CD4-positive, alpha-beta T cell treated with Interleukin-17A for 4 hours (primary cell): ENCODE measurements at regions not wholly inside any gene's neighbourhood (a gene's known extent, or its start where the extent isn't known, plus 50 kb on each side); places are given as distances from the start of the nearest gene placed in this dataset.

Source experiments
- DNase-seq: peaks from one replicate; pipeline ENCODE4 v3.0.0-alpha.2; 2020; ENCODE audit warnings: mixed read lengths

DNA sequence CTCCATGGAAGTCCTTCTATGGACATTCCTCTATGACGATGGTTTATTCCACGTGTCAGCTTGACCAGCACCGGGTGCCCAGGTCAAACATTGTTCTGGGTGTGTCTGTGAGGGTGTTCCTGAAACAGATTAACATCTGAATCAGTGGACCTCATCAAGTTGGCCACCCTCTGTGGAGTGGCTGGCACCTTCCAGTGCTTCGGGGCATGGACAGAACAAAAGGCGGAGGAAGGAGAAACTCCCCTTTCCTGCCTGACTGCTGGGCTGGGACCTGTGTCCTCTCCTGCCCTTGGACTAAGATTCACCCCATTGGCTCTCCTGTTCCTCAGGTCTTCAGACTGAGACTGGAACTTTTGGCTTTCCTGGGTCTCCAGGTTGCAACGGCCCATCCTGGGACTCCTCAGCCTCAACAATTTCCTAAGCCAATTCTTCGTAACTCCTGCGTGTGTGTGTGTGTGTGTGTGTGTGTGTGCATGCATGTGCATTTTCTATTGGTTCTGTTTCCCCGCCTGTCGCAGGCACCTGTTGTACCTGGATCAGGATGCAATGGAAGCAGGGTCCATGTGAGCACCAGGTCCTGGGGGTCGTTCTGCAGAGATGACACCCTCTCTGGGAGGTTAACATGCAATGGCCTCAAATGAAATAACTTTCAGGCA lies 357.2 kb upstream of the SALL3 start:
- no peak for DNase-seq

DNA sequence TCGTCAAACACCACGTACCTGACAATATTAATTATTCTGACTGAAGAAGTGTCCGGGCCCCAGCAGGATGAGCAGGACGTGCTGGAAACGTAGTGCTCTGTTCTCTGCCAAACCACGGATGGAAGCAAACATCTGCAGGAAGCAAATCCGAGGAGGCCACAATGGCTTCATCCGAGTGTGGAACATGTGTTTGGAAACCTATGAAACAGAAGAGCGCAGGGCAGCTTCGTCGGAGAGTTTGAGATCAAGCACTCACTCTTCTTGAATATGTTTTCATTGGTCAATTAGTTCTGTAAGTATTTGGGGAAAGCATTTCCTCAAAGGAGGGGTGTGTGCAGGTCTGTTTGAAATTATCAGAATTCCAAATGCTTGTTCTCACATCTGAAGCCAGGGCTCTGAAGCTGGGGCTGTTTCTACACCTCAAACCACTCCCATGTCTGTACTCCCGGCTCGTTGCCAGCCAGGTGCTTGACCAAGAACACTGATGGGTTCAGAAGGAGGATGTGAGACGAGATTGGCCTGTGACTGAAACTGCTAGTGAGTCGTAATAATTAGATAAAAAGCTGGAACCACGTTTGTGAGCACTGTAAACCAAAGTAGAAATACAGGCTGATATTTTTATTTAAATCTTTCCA lies 356.6 kb upstream of the SALL3 start:
- no peak for DNase-seq

DNA sequence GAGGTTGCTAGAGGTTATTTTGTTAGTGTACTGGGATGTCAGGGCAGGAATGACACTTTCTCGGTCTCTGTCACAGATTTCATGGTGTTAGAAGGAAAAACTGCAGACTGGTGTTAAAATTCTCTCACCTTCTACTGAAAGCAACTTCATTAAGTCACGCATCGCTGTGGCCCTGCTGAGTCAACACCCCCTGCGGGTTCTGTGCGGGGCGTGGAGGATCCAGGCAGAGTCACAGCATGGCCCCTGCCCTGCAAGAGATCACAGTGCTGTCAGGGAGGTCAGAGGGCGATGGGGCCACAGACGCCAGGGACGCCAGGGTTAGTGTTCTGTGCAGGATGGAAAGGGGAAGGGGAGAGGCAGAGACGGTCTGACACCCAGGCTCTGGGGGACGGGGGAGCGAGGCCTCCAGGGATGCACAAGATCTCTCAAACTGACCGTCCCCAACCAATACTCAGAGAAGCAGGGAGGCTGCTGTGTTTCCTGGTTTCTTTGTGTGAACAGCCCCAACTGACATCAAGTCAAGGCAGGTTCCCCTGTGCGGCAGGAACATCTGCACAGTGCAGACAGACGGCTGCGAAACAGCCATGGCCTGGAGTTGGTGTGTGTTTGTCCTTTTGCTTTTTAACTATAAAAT lies 354.9 kb upstream of the SALL3 start:
- no peak for DNase-seq

DNA sequence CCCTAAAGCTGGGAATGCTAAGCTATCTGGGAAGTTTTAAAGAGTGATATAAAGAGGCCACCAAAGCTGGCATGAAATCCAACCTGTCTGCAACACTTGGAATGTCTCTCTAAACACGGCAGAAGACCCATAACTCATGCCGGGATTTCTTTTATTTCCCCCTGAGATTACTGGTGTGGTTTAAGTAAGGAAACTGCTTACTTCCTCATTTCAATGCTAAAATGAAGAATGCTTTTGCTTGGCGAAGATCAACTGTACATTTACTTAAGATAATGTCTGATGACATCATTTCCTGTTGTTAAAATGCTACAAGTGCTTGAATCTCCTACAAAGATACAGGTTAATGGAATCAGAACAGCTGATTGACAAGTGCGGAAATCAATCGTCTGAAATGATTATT lies 353.8 kb upstream of the SALL3 start:
- no peak for DNase-seq

DNA sequence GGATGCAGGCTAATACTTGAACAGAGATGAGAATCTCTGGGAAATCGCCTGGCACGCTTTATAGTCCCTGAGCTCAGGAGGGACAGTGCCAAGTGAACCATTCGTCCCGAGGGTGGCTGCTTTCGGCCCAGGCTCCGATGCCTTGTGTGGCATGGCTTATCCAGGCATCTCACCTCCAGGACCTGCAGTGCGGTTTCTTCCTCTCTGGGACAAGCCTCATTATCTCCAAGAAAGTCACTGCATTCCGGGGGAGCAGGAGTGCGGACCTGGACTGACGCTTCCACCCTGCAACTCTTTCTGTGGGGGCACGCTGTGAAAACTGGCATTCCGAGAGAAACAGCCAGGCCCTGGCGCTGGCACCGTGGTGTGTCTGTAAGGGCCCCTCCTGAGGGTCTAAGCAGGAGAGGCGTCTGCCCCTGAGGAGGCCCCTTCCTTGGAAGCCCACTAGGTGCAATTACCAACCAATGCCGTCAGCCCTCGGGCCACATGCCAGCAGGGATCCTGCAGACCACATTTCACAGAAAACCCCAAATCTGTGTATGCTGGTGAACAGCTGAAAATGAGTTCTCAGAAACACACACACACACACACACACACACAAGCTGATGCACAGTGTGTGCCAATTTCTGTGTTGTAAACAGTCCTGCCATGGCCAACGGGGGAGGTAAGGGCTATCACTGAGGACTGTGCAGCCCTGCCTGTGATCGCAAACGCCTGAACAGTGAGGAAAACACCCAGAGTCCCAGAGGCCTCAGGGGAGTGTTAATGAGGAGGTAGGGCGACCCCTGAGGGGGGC lies 351.9 kb upstream of the SALL3 start:
- DNase-seq = no peak

DNA sequence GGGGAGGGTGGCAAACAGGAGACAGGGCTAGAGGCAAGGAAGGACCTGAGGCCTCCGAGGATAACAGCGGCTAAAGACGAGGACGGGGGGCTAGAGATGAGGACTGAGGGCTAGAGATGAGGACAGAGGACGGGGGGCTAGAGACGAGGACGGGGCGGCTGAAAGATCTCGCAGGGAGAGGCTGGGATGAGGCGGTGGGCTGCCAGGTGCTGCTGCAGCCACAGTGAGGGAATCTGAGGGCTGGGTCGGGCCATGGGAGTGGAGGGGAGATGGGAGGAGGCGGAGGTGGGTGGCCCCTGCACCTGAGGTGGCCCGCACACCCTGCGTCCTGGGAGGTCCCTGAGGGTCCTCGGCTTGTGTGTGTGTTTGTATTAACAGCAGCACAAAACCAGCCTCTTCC lies 350.2 kb upstream of the SALL3 start:
- DNase-seq = no peak

DNA sequence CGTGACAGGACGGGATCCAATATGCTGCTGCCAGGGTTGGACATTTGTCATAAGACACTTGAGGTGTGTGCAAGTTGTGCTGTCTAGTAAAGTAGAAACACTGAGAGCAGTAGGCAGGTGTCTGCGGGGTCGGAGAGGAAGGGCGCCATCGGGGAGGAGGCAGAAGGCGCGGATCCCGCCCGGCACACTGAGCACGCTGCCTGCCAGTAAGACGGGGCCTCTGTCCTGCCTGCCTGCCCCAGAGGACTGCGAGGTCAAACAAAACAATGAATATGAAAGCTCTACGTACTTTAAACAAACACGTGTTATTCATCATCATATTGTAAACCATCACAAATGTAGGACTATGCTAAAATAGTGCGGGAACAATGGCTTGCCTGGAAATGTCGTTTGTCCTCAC lies 349.3 kb upstream of the SALL3 start:
- no peak for DNase-seq

DNA sequence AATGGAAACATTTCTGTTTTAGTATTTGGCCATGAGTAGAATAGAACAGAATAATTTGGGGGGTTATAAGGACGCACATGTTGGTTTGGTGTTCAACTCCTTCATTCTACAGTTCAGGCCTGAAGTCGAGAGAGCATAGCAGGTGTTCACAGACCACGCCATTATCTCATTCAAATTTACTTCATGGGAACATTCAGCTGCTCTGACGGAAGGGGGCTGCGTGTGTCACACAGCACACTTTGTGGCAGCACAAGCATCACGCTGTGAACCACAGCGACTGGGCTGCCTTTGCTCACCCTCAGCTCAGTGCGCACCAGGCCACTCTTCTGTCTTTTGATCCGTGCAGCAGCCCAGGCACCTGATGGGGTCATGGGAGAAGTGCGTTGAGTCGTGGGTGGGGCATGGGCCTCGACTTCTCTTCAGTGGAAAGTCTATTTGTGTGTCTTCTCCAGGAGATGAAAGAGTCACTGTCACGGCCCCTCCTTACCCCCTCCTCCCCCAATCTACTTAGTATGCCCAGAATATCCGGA lies 348.6 kb upstream of the SALL3 start:
- DNase-seq = no peak

DNA sequence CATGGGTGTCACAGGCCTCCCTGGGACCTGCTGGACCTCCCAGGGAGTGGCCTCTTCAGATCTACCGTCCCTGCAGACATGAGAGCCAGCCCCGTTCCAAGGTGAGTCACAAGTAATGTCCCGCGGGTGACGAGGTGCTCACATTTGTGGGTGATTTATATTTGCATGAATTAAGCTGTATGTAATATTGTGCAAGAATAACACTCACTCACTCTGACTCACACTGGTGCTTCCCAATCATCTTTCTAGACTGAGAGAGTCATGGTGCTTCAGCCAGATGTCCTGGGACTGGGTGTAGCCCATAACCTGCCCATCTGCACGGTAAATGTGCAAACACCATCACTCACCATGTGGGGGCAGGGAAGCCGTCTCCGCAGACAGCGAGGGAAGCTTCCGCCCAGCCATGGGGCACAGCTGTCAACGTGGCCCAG lies 347.5 kb upstream of the SALL3 start:
- no peak for DNase-seq

DNA sequence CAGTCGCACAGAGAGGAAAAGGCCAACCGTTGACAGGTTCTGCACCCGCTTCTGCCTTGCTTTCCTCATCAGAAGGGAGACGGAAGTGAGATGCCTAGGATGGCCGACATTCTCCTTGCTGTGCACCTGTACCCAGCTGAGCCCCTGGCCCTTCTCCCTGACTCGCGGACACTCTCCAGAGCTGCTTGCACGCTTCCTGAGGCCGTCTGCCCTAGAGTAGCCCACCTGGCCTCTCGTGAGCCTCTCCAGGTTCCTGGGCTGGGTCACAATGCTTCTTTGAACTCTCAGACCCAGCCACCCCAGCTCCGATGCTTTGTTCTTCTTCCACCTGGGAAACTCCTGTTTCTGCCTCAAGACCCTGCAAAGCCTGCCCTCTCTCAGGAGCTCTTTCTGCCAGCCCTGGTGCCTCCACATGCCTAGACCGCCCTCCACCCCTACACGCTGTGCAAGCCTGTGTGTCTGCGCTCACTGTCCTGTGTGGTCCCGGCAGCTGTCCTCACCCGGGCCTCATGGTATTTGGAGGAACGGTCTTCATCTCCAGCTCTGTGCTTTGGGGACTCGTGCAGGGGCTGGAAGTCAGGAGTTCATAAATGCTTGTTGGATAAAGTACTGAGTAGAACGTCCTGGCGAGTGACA lies 345.4 kb upstream of the SALL3 start:
- no peak for DNase-seq

DNA sequence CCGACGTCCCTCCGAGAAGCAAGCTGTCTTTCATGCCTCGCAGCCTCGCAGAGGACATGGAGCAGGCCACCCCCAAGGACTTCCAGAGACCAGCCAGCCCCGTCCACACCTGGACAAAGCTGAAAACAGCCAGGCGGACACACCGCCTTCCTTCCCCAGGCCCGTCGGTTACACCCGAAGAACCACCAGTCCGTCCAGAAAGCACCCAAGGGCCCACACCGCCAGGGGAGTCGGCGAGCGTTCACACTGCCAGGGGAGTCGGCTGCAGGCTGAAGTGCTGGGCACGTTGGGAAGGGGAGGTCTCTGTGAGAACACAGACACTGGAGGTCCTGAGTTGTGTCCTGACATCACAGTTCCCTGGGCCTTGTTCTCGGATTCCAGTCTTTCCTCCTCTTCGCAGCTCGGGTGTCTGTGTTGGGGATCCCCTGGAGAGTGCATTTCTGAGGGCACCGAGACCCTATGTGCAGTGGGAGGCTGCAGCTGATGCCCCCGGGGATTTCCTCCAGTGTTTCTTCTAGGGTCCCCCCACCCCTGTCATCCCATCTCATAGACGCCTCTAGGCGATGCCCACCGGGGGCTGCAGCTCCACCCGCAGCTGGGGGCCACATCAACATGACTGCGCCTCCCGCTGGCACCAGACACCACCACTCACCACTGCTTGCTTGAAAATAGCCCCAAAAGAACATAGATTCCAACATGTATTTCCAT lies 344.4 kb upstream of the SALL3 start:
- no peak for DNase-seq

DNA sequence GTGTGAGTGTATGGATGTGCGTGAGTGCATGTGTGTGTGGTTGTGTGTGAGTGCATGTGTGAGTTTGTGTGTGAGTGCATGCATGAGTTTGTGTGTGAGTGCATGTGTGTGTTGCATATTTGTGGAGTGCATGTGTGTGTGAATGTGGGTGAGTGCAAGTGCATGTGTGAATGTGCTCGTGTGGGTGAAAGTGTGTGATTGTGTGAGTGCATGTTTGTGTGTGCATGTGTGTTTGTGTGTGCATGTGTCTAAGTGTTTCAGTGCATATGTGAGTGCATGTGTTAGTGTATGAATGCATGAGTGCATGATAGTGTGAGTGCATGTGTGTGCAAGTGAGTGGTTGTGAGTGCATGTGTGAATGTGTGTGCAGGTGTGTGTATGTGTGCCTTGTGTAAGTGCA lies 343.4 kb upstream of the SALL3 start:
- no peak for DNase-seq

DNA sequence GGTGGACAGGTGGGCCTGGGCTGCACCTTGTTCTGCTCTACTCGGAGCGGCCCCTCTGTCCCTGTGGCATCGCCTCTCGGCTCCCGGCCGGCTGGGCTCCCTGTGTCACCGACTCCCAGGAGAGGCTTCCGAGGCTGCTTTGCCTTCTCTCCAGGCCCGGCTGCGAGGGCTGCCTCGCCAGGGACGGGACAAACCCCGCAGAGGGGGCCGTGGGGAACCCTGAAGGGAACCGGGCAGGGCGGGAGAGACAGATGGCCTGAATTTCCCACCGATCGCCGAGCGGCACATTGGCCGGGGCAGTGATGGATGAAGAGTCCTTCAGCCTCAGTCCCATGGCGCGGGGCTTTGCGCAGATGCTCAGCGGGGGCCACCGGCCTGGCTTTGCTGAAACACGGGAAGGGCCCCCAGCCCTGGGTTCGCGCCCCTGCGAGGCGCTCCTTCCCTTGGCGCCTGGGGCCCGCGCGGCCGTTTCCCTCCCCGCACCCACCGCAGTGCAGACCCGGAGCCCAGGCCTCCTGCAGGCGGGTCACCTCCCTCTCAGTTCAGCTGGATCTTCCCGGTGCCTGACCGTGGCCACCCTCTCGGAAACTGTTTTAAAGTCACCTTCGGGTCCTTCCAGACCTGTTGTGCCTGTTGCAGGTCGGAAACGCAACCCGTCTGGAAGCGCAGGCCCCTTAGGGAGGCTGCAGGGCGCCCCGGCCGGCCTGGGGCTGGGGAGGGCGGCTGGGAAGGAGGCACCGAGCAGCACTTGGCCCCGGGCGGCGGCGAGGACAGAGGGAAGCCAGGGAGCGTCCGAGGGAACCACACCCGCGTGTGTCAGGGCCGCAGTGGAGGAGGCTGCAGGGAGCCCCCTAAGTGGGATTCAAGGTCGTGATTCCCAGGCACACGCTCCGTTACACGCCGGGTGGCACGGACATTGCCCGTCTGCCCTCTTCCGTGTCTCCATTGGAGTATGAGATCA lies 341.9 kb upstream of the SALL3 start:
- DNase-seq = no peak

DNA sequence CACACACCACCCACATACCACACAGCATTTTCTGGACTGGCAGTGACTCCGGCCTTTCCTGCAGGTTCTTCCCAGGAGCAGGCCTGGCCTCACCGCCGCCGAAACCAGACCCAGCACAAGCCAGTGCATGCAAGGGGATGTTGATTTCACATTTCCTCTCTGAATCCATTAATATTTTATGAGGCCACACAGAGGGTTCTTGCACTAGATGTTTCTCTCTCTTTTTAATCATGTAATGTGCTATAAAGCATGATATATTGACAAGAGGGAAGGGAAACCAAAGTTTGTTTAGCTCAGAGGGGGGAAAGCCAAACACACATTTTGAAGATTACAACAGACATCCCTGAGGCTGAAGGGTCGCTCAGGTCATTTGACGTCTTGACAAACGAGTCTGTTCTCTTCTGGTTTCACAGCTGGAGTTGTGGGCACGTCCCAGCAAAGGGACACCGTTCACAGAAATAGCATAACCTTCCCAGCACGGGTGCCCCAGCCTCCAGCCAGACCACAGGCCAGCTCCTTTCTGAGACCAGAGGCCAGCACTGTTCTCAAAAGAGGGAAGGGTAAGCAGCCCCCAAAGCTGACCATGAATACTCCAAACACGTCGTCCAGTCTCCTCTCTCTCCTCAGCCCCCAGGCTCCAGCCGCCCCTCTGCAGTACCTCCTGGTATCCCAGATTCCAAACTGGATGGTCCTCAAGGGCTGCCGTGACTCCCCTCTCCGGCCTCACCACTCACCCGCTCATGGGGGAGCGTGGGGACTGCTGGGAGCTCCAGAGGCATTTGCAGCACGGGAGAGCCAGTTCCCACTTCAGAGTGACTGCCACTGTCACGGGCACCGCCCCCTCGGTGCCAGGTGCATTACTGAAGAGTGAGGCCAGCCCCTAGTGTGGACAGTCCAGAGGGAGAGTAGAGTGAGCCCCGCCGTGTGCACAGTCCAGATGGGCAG lies 340.3 kb upstream of the SALL3 start:
- DNase-seq = no peak

DNA sequence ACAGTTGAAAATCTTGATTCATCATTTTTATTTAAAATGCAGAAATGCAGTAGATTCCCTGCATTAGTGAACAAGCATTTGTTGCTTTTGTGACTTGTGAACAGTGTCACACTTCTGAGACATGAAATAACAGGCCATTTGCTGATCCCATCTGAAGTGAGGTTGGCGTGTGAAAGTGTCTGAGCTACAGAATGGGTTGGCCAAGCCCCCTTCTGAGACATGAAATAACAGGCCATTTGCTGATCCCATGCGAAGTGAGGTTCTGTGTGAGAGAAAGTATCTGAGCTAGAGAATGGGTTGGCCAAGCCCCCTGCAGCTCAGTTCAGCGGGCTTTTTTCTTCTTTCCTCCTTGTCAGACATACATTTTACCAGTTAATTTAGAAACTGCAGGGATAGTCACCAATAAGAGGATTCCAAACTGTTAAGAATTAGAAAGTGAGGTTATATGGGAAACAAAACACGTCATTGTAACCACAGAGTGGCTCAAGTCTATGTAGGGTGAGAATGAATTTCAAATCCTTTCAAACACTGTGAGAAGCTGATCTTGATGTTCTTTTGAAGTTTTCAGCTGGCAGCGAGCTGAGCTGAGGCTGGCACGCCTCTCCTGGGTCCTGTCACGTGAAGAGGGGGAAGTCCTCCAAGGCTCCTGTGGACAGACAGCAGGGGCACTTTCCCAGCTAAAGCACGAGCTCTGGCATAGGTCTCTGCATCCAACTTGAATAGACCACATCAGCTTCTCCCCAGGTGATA lies 339.2 kb upstream of the SALL3 start:
- no peak for DNase-seq

DNA sequence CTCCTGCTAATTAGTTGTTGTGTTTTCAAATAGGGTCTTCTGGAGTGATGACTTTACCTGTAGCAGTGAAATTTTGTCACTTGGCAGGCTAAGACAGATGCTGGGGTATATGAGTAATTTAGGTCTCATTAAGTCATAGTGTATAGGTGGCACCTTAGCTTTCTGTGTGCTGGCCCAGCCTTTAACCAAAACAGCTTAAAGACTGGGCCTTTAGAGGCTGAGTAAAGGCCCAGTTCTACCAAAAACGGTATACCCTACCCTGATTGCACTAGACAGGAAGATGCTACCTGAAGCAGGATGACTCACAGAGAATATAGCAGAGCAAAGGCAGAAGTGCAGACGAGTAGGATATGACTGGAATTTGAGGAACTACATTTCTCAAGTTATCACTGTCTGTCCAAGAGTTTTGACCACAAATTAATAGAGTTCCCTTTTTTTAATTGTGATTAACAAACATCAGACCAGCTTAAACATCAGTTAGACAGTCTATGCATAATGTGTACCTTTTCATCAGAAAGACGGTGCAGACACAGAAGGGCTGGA lies 337.9 kb upstream of the SALL3 start:
- no peak for DNase-seq

DNA sequence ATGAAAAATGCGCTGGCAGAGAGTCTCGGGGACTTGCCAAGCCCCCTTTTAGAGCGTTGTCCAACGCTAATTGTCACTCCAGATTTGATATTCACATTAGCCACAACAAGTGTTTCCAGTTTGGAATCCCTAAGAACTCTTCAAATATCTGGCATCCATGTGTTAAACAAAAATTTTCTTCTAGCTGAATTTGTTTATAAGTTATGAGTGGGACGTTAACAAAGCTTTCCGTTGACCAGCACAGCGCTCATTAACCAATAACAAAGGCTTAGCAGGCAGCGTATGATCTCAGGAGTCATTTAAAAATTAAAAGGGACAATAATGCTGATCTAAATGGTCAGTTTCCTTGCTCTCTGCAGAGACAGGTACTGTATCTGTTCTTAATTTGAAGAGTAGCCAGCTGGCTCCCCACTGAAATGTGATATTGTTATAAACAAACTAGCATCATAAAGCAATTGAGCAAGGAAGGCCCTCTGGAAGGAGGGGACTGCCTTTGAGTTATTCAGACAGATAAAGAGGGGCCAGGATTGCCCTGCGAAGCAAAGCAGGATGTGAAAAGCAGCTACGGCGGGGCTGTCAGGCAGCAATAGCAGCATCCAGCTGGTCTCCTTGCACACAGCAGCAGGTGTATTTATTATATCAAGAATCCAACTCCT lies 337.2 kb upstream of the SALL3 start:
- DNase-seq = no peak

DNA sequence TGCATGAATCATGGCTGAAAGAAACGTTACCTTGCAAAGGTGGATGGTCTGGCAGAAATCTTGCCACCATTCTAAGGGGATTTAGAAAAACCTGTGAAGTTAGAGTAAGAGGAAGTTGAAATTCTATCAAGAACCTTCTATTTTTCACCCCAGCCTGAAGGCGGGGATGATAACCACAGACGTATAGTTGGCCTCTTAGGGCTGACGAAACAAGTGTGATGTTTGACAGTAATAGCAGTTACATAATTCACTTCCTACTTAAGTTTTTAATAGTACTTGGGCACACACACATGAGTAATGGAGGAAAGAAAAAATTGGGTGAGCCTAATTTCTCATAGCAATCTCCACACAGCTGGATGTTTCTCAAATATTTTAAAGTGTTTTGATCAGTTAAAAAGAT lies 336.6 kb upstream of the SALL3 start:
- no peak for DNase-seq
